Fibroblast of villous mesenchyme (primary cell): ENCODE measurements at regions not wholly inside any gene's neighbourhood (a gene's known extent, or its start where the extent isn't known, plus 50 kb on each side); places are given as distances from the start of the nearest gene placed in this dataset.

ENCODE experiments used
- DNase-seq: peaks from one replicate; pipeline ENCODE4 v3.0.0-alpha.2; 2010; ENCODE audit warnings: low read depth
- H3K4me3 ChIP-seq: 2 replicates; pipeline ENCODE4 v1.5.1; 2011; ENCODE audit warnings: low read depth, mild to moderate bottlenecking, low read length
- CTCF ChIP-seq: IDR thresholded peaks from 2 replicates; pipeline ENCODE4 v1.5.1; 2012; ENCODE audit warnings: low read depth, mild to moderate bottlenecking, low read length; ENCODE audit not compliant: insufficient read depth

- H3K4me3 ChIP-seq: no peak overlapping the region
- DNase-seq: no peak
- TF ChIP-seq CTCF: peak; percentile 33
These were observed 605.0 kb downstream of the MTRR start for GRCh38 chr5:8473827-8474568.

GRCh38 chr5:8474569-8474930 lies 605.6 kb downstream of the MTRR start:
- H3K4me3 ChIP-seq: no peak overlapping the region
- TF ChIP-seq CTCF: no peak

GRCh38 chr5:8478326-8478725 lies 609.4 kb downstream of the MTRR start:
- DNase-seq: no peak
- no peak overlapping the region for H3K4me3 ChIP-seq
- TF ChIP-seq CTCF: no peak

More at GRCh38 chr5:8474569-8474930, 605.6 kb downstream of the MTRR start:
- DNase-seq: no peak

- no peak overlapping the region for H3K4me3 ChIP-seq
- DNase-seq: no peak
- no peak for TF ChIP-seq CTCF
These were observed 612.1 kb downstream of the MTRR start for GRCh38 chr5:8481007-8481406.

GRCh38 chr5:8491254-8491653 lies 622.3 kb downstream of the MTRR start:
- TF ChIP-seq CTCF: no peak
- no peak for DNase-seq
- H3K4me3 ChIP-seq: no peak overlapping the region

- no peak for TF ChIP-seq CTCF
- no peak overlapping the region for H3K4me3 ChIP-seq
- no peak for DNase-seq
These were observed 624.2 kb downstream of the MTRR start for GRCh38 chr5:8493176-8493575.

- H3K4me3 ChIP-seq: no peak overlapping the region
- no peak for TF ChIP-seq CTCF
- DNase-seq: no peak
These were observed 631.5 kb downstream of the MTRR start for GRCh38 chr5:8500426-8500825.
